ENCODE measurements at regions not wholly inside any gene's neighbourhood (a gene's known extent, or its start where the extent isn't known, plus 50 kb on each side); places are given as distances from the start of the nearest gene placed in this dataset.

DNA sequence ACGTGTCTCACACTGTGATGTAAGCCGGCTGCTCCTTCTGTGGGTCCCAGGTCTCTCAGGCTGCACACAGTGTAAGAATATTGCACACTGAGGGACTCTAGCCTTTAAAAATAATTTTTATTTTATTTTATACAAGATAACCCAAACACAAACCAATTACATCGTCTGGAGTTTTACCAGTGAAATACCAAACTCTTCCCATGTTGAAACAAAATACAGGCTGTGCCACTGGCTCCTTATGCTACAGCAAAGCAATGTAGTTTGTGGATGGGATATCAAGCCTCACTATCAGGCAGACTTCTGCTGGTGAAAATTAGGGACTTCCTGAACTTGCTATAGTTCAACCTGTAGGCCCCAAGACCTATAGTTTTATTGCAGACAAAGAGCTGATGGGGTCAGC lies 311.3 kb upstream of the SLCO3A1 start:
- no peak for TF ChIP-seq POLR2A (IDR thresholded peaks at IDR 0.05; ENCODE audit: low read length)
- no peak for TF ChIP-seq GATA1 (IDR thresholded peaks at IDR 0.05; ENCODE audit: low read depth, low read length)
